HG02678 (cell line): ENCODE measurements at regions not wholly inside any gene's neighbourhood (a gene's known extent, or its start where the extent isn't known, plus 50 kb on each side); places are given as distances from the start of the nearest gene placed in this dataset.

Experiments
- ATAC-seq: cut with Tn5 transposase; IDR thresholded peaks from one replicate; pipeline ENCODE4 v1.9.1; 2021; ENCODE audit warnings: mild to moderate bottlenecking, moderate library complexity; ENCODE audit not compliant: unreplicated experiment

DNA sequence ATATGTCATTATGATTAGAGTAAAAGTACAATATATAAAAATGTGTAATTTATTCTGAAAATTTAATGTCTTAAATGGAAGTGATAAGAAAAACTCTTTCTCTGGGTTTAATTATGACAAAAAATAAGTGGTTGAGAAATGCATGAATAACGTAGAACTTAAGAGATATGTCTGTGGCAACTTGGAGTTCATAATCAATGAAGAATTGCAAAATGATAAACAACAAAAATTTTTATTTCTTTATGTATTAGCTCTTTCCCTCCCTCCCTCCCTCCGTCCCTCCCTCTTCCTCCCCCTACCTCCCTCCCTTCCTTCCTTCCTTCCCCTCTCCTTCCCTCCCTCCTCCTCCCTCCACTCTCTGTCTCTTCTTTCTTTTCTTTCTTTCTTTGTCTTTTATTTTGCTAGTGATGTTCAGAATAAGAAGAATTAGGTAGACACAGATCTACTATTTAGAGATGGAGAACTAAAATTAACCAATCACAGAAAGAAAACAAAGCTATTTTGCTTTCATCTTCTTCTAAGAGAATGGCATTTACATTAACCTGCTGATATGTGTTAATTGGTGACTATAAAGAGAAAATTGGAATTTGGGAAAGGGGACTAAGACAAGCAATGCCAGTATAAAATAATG lies 96.3 kb upstream of the PDC start:
- no peak for ATAC-seq

DNA sequence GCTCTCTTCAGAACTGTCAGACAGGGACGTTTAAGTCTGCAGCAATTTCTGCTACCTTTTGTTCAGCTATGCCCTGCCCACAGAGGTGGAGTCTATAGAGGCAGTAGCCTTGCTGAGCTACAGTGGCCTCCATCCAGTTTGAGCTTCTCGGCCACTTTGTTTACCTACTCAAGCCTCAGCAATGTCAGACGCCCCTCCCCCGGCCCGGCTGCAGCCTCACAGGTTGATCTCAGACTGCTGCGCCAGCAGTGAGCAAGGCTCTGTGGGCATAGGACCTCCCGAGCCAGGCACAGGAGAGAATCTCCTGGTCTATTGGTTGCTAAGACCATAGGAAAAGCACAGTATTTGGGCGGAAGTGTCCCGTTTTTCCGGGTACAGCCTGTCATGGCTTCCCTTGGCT lies 89.9 kb upstream of the PDC start:
- no peak for ATAC-seq

DNA sequence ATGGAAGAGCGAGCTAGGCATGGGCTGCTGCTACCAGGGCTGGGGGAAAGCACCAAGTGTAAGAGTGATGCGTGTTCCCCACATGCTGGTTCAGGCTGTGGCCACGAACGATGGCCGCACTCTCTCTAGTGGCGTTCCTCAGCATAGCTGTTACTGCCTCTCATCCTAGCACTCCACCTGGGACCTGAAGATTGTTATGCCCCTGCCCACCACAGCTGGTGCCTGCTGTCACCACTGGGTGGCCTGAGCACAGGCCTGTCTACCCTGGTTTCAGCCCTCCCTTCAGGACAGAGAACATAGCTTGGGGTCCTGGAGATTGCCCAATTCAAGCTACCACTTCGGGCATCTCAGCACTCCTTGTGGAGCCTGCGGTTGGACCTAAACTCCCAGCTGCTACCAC lies 80.1 kb upstream of the PDC start:
- ATAC-seq: no peak

DNA sequence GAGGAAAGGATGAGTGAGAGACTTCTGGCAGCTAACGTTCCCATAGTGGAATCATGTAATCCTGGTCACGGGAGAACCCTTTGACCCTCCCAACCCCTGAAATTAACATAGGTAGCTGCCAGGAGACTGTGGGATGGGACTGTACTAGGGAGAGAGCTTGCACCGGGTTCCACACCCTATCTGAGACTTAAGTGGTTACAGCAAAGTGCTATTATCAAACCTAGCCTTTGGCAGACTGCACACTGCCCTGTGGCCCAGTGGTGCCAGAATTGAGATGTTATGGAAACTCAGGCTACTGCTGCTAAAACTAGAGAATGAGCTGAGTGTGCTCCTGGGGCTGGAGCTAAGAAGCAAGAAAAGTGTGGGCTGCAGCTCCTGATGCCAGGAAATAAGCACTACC lies 79.6 kb upstream of the PDC start:
- ATAC-seq: no peak

DNA sequence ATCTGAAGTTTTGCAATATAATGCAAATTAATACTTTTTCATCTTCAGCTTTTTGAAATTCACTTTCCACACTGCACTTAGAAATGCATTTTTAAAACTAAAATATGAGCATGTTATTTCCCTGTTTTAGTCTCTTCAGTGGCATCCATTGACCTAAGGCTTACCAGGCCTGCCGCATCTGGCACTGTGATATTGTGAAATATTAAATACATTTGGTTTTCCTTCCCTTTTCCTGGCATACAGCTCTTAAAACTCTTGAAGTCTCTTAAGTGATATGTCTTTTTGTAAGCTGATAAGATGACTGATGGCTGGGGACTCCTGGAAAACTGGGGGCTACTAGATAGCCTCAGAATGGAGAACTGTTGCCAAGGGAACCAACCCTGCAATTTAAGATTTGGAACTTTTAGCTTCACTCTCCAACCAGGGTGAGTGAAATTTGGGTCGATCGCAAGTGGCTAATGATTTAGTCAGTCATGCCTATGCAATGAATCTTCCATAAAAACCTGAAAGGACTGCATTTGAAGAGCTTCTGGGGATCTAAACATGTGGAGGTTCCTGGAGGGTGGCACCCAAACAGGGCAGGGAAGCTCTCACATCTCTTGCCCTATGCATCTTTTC lies 75.5 kb upstream of the PDC start:
- no peak for ATAC-seq

DNA sequence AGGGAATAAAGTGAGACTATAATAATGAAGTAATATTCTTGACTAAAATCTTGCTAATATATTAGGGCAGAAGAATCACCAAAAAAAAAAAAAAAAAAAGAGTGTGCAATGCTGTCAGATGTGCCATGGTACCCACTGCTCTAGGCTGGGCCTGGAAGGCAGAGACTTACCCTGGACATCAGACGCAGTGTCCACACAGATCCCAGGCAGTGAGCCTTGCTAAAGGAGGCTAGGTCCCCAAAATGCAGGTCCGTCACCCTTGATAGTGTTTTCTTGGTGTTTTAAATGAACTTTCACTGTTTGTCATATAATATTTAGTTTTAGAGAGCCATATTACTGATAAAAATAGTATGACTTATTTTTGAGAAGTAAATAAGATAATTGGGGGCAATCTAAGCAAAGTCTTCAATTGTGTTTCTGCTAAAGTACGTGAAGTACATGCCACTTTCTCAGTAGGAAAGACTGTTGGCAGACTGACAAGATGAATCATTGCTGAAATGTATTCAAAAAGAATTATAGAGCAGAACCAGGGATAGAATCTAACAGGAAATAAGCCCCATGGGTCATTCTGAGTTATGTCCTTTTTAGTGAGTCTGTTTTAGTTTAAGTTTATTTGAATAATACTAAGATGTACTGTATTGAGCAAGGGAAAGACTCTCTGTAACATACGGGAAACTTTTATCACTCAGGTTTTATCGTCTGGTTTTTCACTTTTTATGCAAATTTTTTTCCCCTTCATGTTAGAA lies 74.6 kb upstream of the PDC start:
- no peak for ATAC-seq

DNA sequence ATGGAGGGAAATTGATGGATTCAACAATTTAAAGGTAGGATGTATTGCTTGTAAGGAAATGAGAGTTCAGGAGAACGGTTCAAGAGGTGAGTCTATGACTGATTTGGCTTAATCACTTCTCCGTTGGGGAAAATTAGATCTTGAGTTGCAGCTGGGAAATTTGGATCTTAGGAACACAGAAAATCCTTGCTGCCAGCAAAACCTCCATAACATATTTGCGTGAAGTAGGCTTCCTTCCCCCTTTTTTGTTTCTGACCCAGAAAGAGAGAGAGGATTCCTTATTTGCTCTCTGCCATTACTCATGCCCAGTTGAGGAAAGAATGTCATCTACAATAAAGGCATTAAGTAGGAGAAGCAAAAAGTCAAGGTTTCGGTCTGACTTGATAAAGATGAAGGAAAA lies 73.5 kb upstream of the PDC start:
- no peak for ATAC-seq

DNA sequence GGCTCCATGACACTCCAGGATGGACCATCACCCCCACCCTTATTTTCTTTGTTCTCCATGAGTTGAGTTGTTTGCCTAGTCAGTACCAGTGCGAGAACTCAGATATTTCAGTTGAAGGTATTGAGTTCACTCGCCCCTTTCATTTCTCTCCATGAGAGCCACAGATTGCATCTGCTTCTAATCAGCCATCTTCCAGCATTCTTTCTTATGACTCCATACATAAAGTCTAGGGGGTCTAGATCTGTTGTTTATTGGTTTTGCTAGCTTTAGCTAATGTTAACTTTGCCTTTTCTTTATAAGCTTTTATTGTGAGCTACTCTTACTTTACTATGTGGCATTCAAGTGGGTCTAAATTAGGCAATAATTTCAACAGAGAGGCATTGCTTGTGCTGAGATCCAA lies 71.6 kb upstream of the PDC start:
- no peak for ATAC-seq

DNA sequence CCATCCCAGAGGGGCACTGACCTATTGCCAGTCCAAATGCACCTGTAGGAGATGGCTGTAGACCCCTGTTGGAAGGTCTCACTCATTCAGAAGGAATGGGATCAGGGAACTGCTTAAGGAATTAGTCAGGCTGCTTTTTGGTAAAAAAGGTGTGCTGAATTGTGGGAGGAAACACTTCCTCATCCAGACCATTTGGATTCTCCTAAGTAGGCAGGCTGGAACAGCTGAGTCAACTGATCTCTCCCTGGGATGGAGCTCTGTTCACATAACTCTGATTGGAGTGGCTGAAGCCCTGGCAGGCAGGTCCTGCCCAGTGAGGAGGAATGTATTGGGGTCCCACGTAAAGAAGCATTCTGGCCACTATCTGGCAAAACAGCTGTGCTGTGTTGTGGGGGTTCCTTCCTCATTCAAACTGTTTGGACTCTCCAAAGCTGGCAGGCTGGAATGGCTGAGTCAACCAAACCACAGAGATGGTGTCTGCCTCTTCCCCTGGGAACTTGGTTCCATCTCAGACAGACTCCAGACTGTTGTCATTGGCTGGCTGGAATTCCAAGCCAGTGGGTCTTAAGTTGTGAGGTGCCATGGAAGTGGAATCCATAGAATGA lies 70.7 kb upstream of the PDC start:
- no peak for ATAC-seq

DNA sequence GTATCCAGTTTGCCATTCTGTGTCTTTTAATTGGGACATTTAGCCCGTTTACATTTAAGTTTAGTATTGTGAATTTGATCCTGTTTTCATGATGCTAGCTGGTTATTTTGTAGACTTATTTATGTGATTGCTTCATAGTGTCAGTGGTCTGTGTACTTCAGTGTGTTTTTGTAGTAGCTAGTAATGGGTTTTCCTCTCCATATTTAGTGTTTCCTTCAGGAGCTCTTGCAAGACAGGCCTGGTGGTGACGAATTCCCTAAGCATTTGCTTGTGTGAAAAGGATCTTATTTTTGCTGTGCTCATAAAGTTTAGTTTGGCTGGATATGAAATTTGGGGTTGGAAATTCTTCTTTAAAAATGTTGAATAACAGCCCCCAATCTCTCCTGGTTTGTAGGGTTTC lies 69.2 kb upstream of the PDC start:
- no peak for ATAC-seq

DNA sequence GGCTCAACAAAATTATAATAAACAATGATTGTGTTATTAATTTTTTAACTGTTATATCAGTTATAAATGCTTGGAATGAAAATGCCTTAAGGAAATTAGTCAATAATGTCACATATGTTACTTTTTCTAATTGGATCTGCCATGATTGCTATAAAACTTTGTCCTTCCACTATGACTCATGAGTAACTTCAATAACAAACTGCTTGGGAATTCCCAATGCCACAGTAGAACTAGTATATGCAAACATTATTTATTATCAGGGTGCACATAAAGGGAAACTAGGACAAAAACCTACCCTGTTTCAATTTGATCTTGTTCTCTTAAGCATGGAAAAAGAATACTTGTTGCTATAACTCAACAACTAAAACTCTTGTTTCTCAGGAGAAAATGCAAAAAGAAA lies 59.1 kb upstream of the PDC start:
- ATAC-seq: no peak

DNA sequence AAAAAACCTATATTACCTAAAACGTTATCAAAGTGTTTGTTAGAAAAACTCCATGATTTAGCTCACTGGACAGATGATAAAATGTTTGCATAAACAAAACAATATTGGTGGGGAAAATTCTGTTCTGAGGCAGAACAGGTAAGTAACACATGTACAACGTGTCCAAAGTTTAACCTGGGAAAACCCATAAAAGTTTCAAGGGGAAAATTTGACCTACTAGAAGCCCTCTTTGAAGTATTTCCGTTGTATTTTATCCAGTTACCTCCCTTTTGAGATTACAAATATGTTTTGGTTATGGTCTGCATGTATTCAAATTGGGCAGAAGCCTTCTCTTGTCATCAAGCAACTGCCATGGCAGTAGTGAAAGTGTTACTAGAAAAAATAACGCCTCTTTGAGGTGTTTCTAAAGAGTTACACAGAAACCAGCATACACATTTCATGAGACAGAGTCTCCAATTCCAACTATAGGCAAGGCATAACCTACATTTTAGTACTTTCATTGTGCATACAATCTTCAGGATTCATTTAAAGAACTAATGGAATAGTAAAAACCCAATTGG lies 58.0 kb upstream of the PDC start:
- ATAC-seq: peak; percentile 75

DNA sequence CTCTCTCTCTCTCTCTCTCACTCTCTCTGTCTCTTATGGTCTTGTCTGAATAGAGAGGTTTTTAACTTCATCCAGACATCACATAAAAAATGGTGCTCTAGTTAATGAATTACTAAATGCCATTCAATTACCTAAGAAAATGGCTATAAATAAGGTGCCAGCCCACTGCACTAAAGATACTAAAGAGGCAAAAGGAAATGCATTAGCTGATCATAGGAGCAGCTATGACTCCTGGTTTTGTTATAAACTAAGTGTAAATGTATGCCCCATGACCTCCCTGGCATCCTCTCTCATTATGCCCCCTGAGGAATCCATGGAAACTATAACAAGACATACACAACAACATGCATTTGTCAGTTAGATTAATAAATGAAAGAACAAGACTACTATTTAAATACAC lies 57.5 kb upstream of the PDC start:
- ATAC-seq: peak; percentile 9

DNA sequence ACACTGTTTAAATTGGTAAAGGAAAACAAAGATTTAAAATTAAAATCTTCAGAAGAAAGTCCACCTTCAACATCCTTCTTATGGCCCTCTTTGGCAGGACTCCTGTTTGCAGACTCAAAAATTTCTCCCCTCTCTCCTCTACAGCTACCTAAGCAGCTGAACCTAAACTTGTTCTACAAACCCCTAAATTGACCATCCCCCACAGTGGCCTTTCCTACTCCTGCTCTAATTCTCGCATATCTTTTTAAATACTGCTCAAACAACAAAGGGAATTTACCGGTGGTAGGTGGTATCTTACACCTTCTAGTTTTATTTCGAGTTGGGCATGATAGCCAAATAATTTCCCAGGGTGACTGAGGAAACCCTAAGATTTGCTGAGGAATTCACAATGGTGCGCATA lies 53.5 kb upstream of the PDC start:
- no peak for ATAC-seq

DNA sequence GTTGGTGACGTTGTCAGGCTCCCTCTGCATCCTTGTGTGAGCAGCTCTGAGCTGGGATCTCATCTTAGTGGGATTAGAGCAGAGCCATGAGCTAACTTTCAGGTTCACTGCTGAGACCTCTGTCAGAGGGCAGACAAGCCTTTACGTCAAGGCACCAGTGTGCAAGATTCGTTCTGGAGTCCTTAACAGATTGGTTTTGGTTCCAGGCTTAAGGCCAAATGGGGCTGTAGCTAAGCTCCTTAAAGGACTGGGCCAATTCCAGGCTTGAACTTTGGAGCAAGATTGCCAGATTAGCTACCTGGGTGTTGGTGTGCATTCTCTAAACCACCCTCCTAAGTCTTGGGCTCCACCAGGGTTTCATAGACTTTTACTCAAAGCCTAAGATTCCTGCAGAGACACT lies 52.6 kb upstream of the PDC start:
- ATAC-seq: no peak

DNA sequence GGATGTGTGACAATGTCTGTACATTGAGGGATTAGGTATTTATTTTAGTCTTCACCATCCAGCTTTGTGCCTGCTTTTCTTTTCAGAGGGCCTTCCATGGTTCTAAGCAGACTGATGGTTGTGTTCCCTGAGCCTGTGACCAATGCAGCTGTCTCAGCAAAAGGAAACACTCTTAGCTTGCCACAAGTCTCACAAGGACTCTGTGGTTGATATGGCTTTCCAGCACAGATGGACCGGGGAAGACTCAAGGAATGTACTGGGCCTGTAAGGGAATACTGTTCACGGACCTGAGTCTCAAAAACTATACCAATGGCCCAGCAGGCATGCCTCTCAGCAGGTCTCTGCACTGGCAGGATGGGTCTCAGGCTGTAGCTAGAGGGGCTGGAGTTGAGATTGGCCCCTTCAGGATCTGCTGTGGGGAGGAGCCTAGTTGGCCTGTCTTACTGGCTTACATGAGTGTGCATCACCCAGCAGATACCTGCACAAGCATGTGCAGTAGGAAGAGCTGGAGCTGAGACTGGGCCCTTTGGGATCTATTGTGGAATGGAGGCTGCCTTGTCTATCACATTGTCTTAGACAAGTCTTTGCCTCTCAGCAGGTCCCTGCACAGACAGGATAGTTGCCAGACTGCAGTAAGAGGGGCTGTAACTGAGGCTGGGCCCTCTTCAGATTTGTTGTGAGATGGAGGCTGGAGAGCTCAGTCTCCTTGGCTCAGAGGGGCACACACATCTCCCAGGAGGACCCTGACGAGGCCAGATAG lies 52.0 kb upstream of the PDC start:
- peak; percentile 12 for ATAC-seq

DNA sequence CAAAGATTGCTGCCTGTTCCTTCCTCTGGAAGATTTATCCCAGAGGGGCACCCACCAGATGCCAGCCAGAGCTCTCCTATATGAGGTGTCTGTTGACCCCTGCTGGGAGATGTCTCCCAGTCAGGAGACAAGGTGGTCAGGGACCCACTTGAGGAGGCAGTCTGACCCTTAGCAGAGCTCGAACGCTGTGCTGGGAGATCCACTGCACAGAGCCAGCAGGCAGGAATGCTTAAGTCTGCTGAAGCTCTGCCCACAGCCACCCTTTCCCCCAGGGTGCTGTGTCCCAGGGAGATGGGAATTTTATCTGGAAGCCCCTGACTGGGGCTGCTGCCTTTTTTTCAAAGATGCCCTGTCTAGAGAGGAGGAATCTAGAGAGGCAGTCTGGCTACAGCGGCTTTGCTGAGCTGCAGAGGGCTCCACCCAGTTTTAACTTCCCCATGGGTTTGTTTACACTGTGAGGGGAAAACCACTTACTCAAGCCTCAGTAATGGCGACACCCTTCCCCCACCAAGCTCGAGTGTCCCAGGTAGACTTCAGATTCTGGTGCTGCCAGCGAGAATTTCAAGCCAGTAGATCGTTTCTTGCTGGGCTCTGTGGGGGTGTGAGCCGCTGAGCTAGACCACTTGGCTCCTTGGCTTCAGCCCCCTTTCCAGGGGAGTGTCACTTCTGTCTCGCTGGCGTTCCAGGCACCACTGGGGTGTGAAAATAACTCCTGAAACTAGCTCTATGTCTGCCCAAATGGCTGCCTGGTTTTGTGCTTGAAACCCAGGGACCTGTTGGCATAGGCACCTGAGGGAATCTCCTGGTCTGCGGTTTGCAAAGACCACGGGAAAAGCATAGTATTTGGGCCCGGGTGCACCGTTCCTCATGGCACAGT lies 51.1 kb upstream of the PDC start:
- ATAC-seq: peak; percentile 84
